SU-DHL-6 (cell line): ENCODE measurements at regions not wholly inside any gene's neighbourhood (a gene's known extent, or its start where the extent isn't known, plus 50 kb on each side); places are given as distances from the start of the nearest gene placed in this dataset.

Source experiments
- CTCF ChIP-seq: fragments of 200-600 bp; sonication (generic); IDR thresholded peaks from one replicate; pipeline ENCODE4 v1.5.1; 2017; ENCODE audit warnings: antibody characterized with exemption, mild to moderate bottlenecking, low read length, moderate library complexity; ENCODE audit not compliant: insufficient read depth, poor library complexity, severe bottlenecking
- EZH2phosphoT487 ChIP-seq: fragments of 200-600 bp; sonication (generic), shearing (Covaris generic); conservative IDR thresholded peaks from 2 replicates; pipeline ENCODE4 v1.6.1; 2018; ENCODE audit warnings: mild to moderate bottlenecking, antibody characterized with exemption, low read length, moderate library complexity, mixed read lengths

GRCh38 chr13:22874839-22875238 lies 305.9 kb upstream of the SGCG start:
- TF ChIP-seq CTCF (no peak), EZH2phosphoT487 (no peak)
